T-helper 1 cell treated with Interleukin-12 subunit alpha and Interleukin-12 subunit beta and Interleukin-4 antibody, amounts not matched to agents 30 μg/mL and 1 μg/mL, for 36 hours (primary cell): ENCODE measurements at regions not wholly inside any gene's neighbourhood (a gene's known extent, or its start where the extent isn't known, plus 50 kb on each side); places are given as distances from the start of the nearest gene placed in this dataset.
A peak's percentile ranks its signal among the peaks of the same experiment; 100 is the strongest.

Source experiments
- H3K27ac Mint-ChIP-seq: one replicate; pipeline ENCODE4 v1.8.0; 2021; ENCODE audit warnings: mild to moderate bottlenecking, mixed read lengths
- H3K27me3 Mint-ChIP-seq: one replicate; pipeline ENCODE4 v1.8.0; 2021; ENCODE audit warnings: low read depth, mixed read lengths
- H3K36me3 Mint-ChIP-seq: one replicate; pipeline ENCODE4 v1.8.0; 2021; ENCODE audit warnings: low read depth, mixed read lengths
- H3K4me1 Mint-ChIP-seq: one replicate; pipeline ENCODE4 v1.8.0; 2021; ENCODE audit warnings: low read depth, mixed read lengths
- H3K4me3 Mint-ChIP-seq: one replicate; pipeline ENCODE4 v1.8.0; 2021; ENCODE audit warnings: mild to moderate bottlenecking, moderate library complexity, mixed read lengths
- H3K9me3 Mint-ChIP-seq: one replicate; pipeline ENCODE4 v1.8.0; 2021; ENCODE audit warnings: mixed read lengths

- H3K27ac Mint-ChIP-seq = no peak overlapping the region
- H3K36me3 Mint-ChIP-seq = no peaks in the 10 kb centered on the region
Observed at GRCh38 chr21:38718481-38718880, 87.2 kb upstream of the ETS2 start.

GRCh38 chr21:38720074-38720473 lies 85.7 kb upstream of the ETS2 start:
- Mint-ChIP-seq H3K4me3 (no peak overlapping the region), H3K27me3 (peaks cover 7% of the 10 kb centered on the region), H3K4me1 (no peaks in the 10 kb centered on the region), H3K36me3 (peaks cover 3% of the 10 kb centered on the region), H3K9me3 (peaks cover 9% of the 10 kb centered on the region), H3K27ac (no peak overlapping the region)

More at GRCh38 chr21:38718481-38718880, 87.2 kb upstream of the ETS2 start:
- Mint-ChIP-seq H3K27me3 (peaks cover 10% of the 10 kb centered on the region), H3K9me3 (no peaks in the 10 kb centered on the region), H3K4me1 (no peaks in the 10 kb centered on the region), H3K4me3 (no peak overlapping the region)

GRCh38 chr21:38721055-38721454 lies 84.7 kb upstream of the ETS2 start:
- Mint-ChIP-seq H3K4me3 (no peak overlapping the region), H3K27ac (no peak overlapping the region), H3K27me3 (peaks cover 6% of the 10 kb centered on the region), H3K36me3 (peaks cover 3% of the 10 kb centered on the region), H3K4me1 (no peaks in the 10 kb centered on the region), H3K9me3 (peaks cover 12% of the 10 kb centered on the region)

DNA sequence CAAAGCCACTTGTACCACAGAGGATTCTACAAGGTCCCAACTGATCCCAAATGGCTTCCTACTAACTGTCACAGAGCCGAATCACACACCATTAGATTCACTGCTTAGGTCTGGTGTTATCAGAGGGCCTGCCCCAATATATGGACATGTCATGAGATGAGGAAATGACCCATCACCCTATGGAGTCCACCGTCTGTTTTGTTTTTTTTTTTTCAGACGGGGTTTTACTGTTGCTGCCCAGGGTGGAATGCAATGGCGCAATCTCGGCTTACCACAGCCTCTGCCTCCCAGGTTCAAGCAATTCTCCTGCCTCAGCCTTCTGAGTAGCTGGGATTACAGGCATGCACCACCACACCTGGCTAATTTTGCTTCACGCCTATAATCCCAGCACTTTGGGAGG lies 83.8 kb upstream of the ETS2 start:
- Mint-ChIP-seq H3K27me3 (peaks cover 6% of the 10 kb centered on the region), H3K27ac (no peak overlapping the region), H3K4me1 (no peaks in the 10 kb centered on the region), H3K9me3 (peaks cover 17% of the 10 kb centered on the region), H3K36me3 (peaks cover 3% of the 10 kb centered on the region), H3K4me3 (no peak overlapping the region)

GRCh38 chr21:38725196-38726157 lies 80.3 kb upstream of the ETS2 start:
- H3K4me3 Mint-ChIP-seq = no peak overlapping the region

GRCh38 chr21:38726482-38726881 lies 79.2 kb upstream of the ETS2 start:
- peaks cover 3% of the 10 kb centered on the region for H3K36me3 Mint-ChIP-seq
- no peak overlapping the region for H3K4me3 Mint-ChIP-seq
- no peaks in the 10 kb centered on the region for H3K4me1 Mint-ChIP-seq
- H3K27me3 Mint-ChIP-seq = peaks cover 10% of the 10 kb centered on the region
- no peak overlapping the region for H3K27ac Mint-ChIP-seq
- H3K9me3 Mint-ChIP-seq = peaks cover 17% of the 10 kb centered on the region

More at GRCh38 chr21:38725196-38726157, 80.3 kb upstream of the ETS2 start:
- no peak overlapping the region for H3K27ac Mint-ChIP-seq
- peaks cover 10% of the 10 kb centered on the region for H3K27me3 Mint-ChIP-seq
- peaks cover 3% of the 10 kb centered on the region for H3K36me3 Mint-ChIP-seq
- H3K9me3 Mint-ChIP-seq = peaks cover 17% of the 10 kb centered on the region
- H3K4me1 Mint-ChIP-seq = no peaks in the 10 kb centered on the region

GRCh38 chr21:38729291-38729690 lies 76.4 kb upstream of the ETS2 start:
- peaks cover 10% of the 10 kb centered on the region for H3K27me3 Mint-ChIP-seq

DNA sequence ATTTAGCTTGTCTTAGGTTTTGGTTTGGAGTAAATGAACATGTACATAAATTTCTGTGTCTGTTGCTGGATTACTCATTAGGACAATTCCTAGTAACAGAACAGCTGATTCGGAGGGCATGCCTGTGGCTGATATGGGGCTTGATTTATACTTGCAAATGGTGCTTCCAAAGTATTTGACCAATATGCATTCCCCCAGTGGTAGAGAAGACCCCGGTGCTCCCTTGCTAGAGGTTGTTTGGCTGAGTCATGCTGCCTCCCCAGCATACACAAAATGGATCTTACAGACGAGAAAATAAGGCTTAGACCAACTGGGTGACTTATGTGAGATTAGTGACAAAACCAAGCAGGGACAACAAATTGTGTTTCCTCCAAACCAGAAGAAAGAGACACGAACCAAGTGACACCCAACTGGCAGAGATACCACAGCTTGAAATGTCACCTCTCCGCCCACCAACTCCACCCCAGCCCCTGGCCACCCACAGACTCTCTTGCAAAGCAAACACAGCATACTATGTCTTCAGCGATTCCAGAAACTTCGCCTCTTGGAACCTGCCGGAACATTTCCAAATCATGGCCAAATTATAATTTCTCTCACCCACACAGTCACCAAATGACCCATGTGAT lies 75.9 kb upstream of the ETS2 start:
- Mint-ChIP-seq H3K4me3 (no peak overlapping the region), H3K36me3 (no peaks in the 10 kb centered on the region), H3K27ac (no peak overlapping the region), H3K9me3 (peaks cover 11% of the 10 kb centered on the region), H3K4me1 (peaks cover 5% of the 10 kb centered on the region), H3K27me3 (peaks cover 14% of the 10 kb centered on the region)

More at GRCh38 chr21:38729291-38729690, 76.4 kb upstream of the ETS2 start:
- Mint-ChIP-seq H3K27ac (no peak overlapping the region), H3K4me3 (no peak overlapping the region), H3K4me1 (peaks cover 5% of the 10 kb centered on the region), H3K9me3 (peaks cover 16% of the 10 kb centered on the region), H3K36me3 (peaks cover 3% of the 10 kb centered on the region)

GRCh38 chr21:38733972-38734546 lies 71.7 kb upstream of the ETS2 start:
- Mint-ChIP-seq H3K9me3 (no peaks in the 10 kb centered on the region), H3K4me3 (peak overlapping the region; percentile 81), H3K27me3 (peaks cover 27% of the 10 kb centered on the region), H3K36me3 (no peaks in the 10 kb centered on the region), H3K27ac (no peak overlapping the region), H3K4me1 (peaks cover 5% of the 10 kb centered on the region)

DNA sequence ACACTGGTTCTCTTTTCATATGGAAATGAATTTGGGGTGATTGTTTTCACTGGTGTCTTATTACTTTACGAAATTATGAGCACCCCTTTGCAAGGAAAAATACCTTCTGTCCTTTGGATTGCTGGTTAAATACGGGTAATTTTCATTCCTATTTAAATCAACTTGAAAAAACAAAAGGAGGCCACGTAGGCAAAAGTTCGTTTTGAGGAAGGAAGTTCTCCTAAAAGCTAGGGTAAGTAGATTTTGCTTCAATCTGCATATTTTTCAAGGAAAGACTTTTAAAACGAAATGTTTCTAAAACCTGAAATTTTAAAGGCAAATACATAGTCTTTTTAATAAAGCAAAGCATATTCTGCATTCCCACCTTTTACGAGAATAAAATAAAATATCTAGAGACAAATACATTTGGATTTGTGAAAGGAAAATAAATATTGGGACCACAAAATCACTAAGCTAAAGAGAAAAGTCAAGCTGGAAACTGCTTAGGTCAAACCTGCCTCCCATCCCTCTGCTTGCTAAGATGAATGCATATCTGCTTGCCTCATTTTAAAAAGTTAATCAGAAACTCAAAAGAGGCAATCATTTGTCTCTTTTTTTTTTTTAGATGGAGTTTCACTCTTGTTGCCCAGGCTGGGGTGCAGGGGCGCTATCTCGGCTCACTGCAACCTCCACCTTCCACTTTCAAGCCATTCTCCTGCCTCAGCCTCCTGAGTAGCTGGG lies 70.9 kb upstream of the ETS2 start:
- peaks cover 5% of the 10 kb centered on the region for H3K4me1 Mint-ChIP-seq
- H3K9me3 Mint-ChIP-seq = no peaks in the 10 kb centered on the region
- no peak overlapping the region for H3K27ac Mint-ChIP-seq
- H3K36me3 Mint-ChIP-seq = no peaks in the 10 kb centered on the region
- no peak overlapping the region for H3K4me3 Mint-ChIP-seq
- H3K27me3 Mint-ChIP-seq = peaks cover 27% of the 10 kb centered on the region

- no peak overlapping the region for H3K27ac Mint-ChIP-seq
- no peaks in the 10 kb centered on the region for H3K9me3 Mint-ChIP-seq
- H3K4me1 Mint-ChIP-seq = peaks cover 9% of the 10 kb centered on the region
- no peak overlapping the region for H3K4me3 Mint-ChIP-seq
- H3K27me3 Mint-ChIP-seq = peaks cover 27% of the 10 kb centered on the region
- H3K36me3 Mint-ChIP-seq = no peaks in the 10 kb centered on the region
Observed at GRCh38 chr21:38735626-38736206, 70.0 kb upstream of the ETS2 start.

- Mint-ChIP-seq H3K36me3 (no peaks in the 10 kb centered on the region), H3K4me3 (no peak overlapping the region), H3K27me3 (peaks cover 17% of the 10 kb centered on the region), H3K9me3 (no peaks in the 10 kb centered on the region), H3K4me1 (peaks cover 10% of the 10 kb centered on the region), H3K27ac (no peak overlapping the region)
Observed at GRCh38 chr21:38740090-38740489, 65.6 kb upstream of the ETS2 start.

GRCh38 chr21:38741092-38741949 lies 64.4 kb upstream of the ETS2 start:
- no peak overlapping the region for H3K4me3 Mint-ChIP-seq
- no peaks in the 10 kb centered on the region for H3K36me3 Mint-ChIP-seq
- no peak overlapping the region for H3K27ac Mint-ChIP-seq
- H3K9me3 Mint-ChIP-seq = no peaks in the 10 kb centered on the region
- peaks cover 10% of the 10 kb centered on the region for H3K4me1 Mint-ChIP-seq
- peaks cover 4% of the 10 kb centered on the region for H3K27me3 Mint-ChIP-seq
